PFSK-1 (cell line): ENCODE measurements at regions not wholly inside any gene's neighbourhood (a gene's known extent, or its start where the extent isn't known, plus 50 kb on each side); places are given as distances from the start of the nearest gene placed in this dataset.

Source experiments
- FOXP2 ChIP-seq: optimal IDR thresholded peaks from 2 replicates; pipeline ENCODE3; 2011; ENCODE audit warnings: borderline replicate concordance, control low read depth, inconsistent platforms; ENCODE audit not compliant: insufficient read depth; ENCODE audit errors: extremely low read length, extremely low read depth
- POLR2AphosphoS5 ChIP-seq: IDR thresholded peaks from 2 replicates; pipeline ENCODE4 v1.6.1; 2012; ENCODE audit warnings: low read depth, mild to moderate bottlenecking, control low read depth, low read length, moderate library complexity
- SIN3A ChIP-seq: IDR thresholded peaks from 2 replicates; pipeline ENCODE4 v1.6.1; 2012; ENCODE audit warnings: mild to moderate bottlenecking, low read length, moderate library complexity, borderline replicate concordance; ENCODE audit not compliant: insufficient read depth
- TAF1 ChIP-seq: IDR thresholded peaks from 2 replicates; pipeline ENCODE4 v1.6.1; 2012; ENCODE audit warnings: low read length, control low read depth, borderline replicate concordance; ENCODE audit not compliant: insufficient read depth
- TF ChIP-seq, protein P1 (sequence below), 2 experiments: IDR thresholded peaks; 2 replicates each; pipeline versions ENCODE4 v1.6.1 to v1.8.0; 2011 to 2012; ENCODE audit warnings: low read depth in 2 of 2, low read length in 2 of 2, control low read depth in 1 of 2, inconsistent platforms in 1 of 2, mild to moderate bottlenecking in 1 of 2, moderate library complexity in 1 of 2; ENCODE audit not compliant: insufficient read depth in 1 of 2

- TF ChIP-seq FOXP2 (no peak), SIN3A (no peak), POLR2AphosphoS5 (no peak), TAF1 (no peak)
- TF ChIP-seq, protein P1, sequence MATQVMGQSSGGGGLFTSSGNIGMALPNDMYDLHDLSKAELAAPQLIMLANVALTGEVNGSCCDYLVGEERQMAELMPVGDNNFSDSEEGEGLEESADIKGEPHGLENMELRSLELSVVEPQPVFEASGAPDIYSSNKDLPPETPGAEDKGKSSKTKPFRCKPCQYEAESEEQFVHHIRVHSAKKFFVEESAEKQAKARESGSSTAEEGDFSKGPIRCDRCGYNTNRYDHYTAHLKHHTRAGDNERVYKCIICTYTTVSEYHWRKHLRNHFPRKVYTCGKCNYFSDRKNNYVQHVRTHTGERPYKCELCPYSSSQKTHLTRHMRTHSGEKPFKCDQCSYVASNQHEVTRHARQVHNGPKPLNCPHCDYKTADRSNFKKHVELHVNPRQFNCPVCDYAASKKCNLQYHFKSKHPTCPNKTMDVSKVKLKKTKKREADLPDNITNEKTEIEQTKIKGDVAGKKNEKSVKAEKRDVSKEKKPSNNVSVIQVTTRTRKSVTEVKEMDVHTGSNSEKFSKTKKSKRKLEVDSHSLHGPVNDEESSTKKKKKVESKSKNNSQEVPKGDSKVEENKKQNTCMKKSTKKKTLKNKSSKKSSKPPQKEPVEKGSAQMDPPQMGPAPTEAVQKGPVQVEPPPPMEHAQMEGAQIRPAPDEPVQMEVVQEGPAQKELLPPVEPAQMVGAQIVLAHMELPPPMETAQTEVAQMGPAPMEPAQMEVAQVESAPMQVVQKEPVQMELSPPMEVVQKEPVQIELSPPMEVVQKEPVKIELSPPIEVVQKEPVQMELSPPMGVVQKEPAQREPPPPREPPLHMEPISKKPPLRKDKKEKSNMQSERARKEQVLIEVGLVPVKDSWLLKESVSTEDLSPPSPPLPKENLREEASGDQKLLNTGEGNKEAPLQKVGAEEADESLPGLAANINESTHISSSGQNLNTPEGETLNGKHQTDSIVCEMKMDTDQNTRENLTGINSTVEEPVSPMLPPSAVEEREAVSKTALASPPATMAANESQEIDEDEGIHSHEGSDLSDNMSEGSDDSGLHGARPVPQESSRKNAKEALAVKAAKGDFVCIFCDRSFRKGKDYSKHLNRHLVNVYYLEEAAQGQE (IDR thresholded peaks at IDR 0.05; ENCODE audit: insufficient read depth in 1 of 2, low read depth in 2 of 2, low read length in 2 of 2) = no peak
Observed at GRCh38 chr15:62568004-62568403, 402.9 kb upstream of the C2CD4B start.

DNA sequence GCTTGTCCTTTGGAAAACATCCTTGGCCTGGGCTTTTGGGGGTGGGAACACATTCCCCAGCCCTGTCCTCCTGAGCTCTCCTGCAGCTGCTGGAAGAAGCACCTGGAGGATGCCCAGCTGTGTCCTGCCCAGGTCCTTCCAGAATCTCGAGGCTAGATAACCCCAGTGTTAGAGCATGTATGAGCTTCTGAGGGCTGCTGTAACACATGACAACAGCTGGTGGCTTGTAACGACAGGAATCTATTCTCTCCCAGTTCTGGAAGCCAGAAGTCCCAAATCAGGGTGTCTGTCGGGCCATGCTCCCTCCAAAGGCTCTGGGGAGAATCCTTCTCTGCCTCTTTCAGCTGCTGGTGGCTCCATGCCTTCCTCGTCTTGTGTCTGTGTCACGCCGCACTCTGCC lies 403.6 kb upstream of the C2CD4B start:
- TF ChIP-seq, protein P1 (IDR thresholded peaks at IDR 0.05; ENCODE audit: insufficient read depth in 1 of 2, low read depth in 2 of 2, low read length in 2 of 2) = no peak
- no peak for TF ChIP-seq FOXP2
- TF ChIP-seq POLR2AphosphoS5 = no peak
- no peak for TF ChIP-seq TAF1
- no peak for TF ChIP-seq SIN3A

DNA sequence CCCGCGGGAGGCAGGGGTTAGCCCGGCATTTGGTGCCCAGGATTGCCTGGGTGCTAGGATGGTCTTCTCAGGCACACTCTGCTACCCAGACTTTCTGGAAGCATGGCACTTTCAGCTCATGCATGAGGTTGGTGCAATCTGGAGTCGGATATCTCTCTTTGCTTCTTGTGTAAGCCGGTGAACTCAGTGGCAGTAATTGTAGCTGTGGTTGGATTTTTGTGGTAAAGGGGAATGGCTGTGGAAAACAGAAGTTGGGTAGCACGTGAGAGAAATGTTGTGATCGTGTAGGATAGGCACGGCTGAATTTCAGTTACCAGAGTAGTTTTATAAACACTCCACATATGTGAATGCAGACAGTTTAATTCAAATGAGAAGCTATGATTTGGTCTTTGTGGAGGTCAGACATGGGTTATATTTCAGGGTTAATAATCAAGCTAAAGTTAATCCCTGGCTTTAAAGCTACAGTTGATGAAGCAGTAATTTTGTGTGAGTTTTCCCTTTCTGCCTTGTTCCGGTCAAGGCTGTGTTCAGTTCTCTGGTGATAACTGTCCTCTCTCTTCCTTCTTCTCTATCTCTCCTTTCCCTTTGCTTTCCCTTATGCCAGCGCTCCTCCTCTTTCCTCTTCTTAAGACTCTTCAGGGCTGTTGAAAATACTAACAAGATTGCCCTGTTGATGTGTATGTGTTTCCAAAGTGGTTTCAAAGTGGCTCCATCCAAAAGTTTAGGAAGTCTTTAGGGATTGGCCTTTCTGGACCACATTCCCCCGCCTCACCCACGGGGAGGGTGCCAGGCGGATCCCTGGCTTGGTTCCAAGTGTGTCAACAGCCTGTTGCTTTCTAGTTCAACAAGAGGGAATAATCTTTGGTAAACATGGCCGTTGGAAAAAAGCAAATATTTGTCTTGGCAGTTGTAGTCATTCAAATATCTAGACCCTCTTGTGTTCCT lies 404.6 kb upstream of the C2CD4B start:
- TF ChIP-seq FOXP2 (no peak), TAF1 (no peak), POLR2AphosphoS5 (no peak), SIN3A (no peak)
- TF ChIP-seq, protein P1 (IDR thresholded peaks at IDR 0.05; ENCODE audit: insufficient read depth in 1 of 2, low read depth in 2 of 2, low read length in 2 of 2) = no peak

DNA sequence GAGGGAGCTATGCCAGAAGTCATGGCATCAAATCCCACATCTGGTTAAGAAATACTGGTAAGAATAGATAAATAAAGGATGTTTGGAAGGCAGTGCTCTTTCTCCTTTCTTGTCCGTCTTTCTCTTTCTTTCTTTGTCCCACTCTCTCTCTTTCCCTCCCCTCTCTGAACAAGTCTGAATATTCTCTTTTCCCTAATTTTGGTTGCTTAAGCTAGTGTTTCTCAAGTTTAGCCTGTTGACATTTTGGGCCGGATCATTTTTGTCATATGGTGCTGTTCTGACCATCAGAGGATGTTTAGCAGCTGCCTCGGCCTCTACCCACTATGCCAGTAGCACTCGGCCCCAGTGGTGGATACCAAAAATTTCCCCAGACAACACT lies 405.3 kb upstream of the C2CD4B start:
- TF ChIP-seq, protein P1 (IDR thresholded peaks at IDR 0.05; ENCODE audit: insufficient read depth in 1 of 2, low read depth in 2 of 2, low read length in 2 of 2) = no peak
